ENCODE measurements at regions not wholly inside any gene's neighbourhood (a gene's known extent, or its start where the extent isn't known, plus 50 kb on each side); places are given as distances from the start of the nearest gene placed in this dataset.
"Not testable (repeated sequence)": the region's sequence is repeated elsewhere in the genome, so short reads cannot be mapped to it uniquely, and the experiment has no call there.

- DNase-seq, result no peak
Measured at GRCh38 chr1:55894521-55894920, 679.4 kb upstream of the USP24 start.

- DNase-seq, result no peak
Measured at GRCh38 chr1:55893155-55893554, 678.0 kb upstream of the USP24 start.

GRCh38 chr1:55888685-55889317, 673.6 kb upstream of the USP24 start:
- no peak for DNase-seq

GRCh38 chr1:55886856-55887712, 671.9 kb upstream of the USP24 start:
- DNase-seq, result no peak

- DNase-seq, result no peak
Measured at GRCh38 chr1:55885619-55886018, 670.5 kb upstream of the USP24 start.

GRCh38 chr1:55882931-55883330, 667.8 kb upstream of the USP24 start:
- no peak for DNase-seq

GRCh38 chr1:55879346-55879745, 664.2 kb upstream of the USP24 start:
- DNase-seq, result no peak

GRCh38 chr1:55877437-55878232, 662.5 kb upstream of the USP24 start:
- DNase-seq, result no peak

- DNase-seq, result no peak
Measured at GRCh38 chr1:55876276-55877060, 661.3 kb upstream of the USP24 start.

GRCh38 chr1:55870106-55870505, 654.9 kb upstream of the USP24 start:
- DNase-seq, result no peak

GRCh38 chr1:55869065-55869464, 653.9 kb upstream of the USP24 start:
- no peak for DNase-seq

- peak; percentile 36 for DNase-seq
Measured at GRCh38 chr1:55868026-55868425, 652.9 kb upstream of the USP24 start.

- DNase-seq, result no peak
Measured at GRCh38 chr1:55867304-55867843, 652.2 kb upstream of the USP24 start.

- not testable (repeated sequence) for DNase-seq
Measured at GRCh38 chr1:55865778-55866177, 650.6 kb upstream of the USP24 start.

- no peak for DNase-seq
Measured at GRCh38 chr1:55864251-55864650, 649.1 kb upstream of the USP24 start.

GRCh38 chr1:55861676-55862340, 646.6 kb upstream of the USP24 start:
- DNase-seq, result no peak

- no peak for DNase-seq
Measured at GRCh38 chr1:55860798-55861519, 645.8 kb upstream of the USP24 start.

GRCh38 chr1:55860326-55860725, 645.2 kb upstream of the USP24 start:
- no peak for DNase-seq

GRCh38 chr1:55854911-55855310, 639.7 kb upstream of the USP24 start:
- DNase-seq, result no peak

- no peak for DNase-seq
Measured at GRCh38 chr1:55848906-55849305, 633.7 kb upstream of the USP24 start.

GRCh38 chr1:55846051-55846450, 630.9 kb upstream of the USP24 start:
- DNase-seq, result no peak
